HCT116 (cell line): ENCODE measurements at regions not wholly inside any gene's neighbourhood (a gene's known extent, or its start where the extent isn't known, plus 50 kb on each side); places are given as distances from the start of the nearest gene placed in this dataset.

Experiments
- CEBPB ChIP-seq: IDR thresholded peaks from 2 replicates; pipeline ENCODE4 v1.6.1; 2012; ENCODE audit warnings: low read depth
- CTCF ChIP-seq, 3 experiments: fragments of 200-600 bp in 1 of 3; sonication (generic) in 1 of 3; IDR thresholded peaks in 2 of 3; conservative IDR thresholded peaks in 1 of 3; 2 replicates each; pipeline ENCODE4 v1.5.1; 2012 to 2017; ENCODE audit warnings: low read depth in 2 of 3, low read length in 2 of 3, antibody characterized with exemption in 1 of 3, borderline replicate concordance in 1 of 3, control low read depth in 1 of 3, mild to moderate bottlenecking in 1 of 3, mixed read lengths in 1 of 3, mixed run types in 1 of 3, moderate library complexity in 1 of 3; ENCODE audit not compliant: insufficient read depth in 1 of 3
- EGR1 ChIP-seq: IDR thresholded peaks from 2 replicates; pipeline ENCODE4 v1.6.1; 2012; ENCODE audit warnings: low read depth
- EZH2 ChIP-seq: fragments of 200-600 bp; sonication (generic); IDR thresholded peaks from 2 replicates; pipeline ENCODE4 v1.6.1; 2017; ENCODE audit warnings: antibody characterized with exemption, mixed run types
- MAX ChIP-seq: IDR thresholded peaks from 2 replicates; pipeline ENCODE4 v1.6.1; 2012
- POLR2A ChIP-seq: IDR thresholded peaks from 2 replicates; pipeline ENCODE4 v1.7.0; 2011; ENCODE audit warnings: borderline replicate concordance; ENCODE audit not compliant: insufficient read depth, insufficient read length; ENCODE audit errors: extremely low read depth
- POLR2AphosphoS5 ChIP-seq: IDR thresholded peaks from 2 replicates; pipeline ENCODE4 v1.6.1; 2011; ENCODE audit warnings: mild to moderate bottlenecking, low read depth, low read length, moderate library complexity
- SP1 ChIP-seq: IDR thresholded peaks from 2 replicates; pipeline ENCODE4 v1.6.1; 2012; ENCODE audit warnings: low read depth
- YY1 ChIP-seq: IDR thresholded peaks from 2 replicates; pipeline ENCODE4 v1.6.1; 2011; ENCODE audit warnings: low read length, low read depth, moderate library complexity, mild to moderate bottlenecking; ENCODE audit not compliant: insufficient replicate concordance; ENCODE audit errors: extremely low read depth
- ZBTB33 ChIP-seq: IDR thresholded peaks from 2 replicates; pipeline ENCODE4 v1.6.1; 2011; ENCODE audit warnings: mild to moderate bottlenecking, low read length, moderate library complexity; ENCODE audit not compliant: insufficient replicate concordance; ENCODE audit errors: extremely low read depth

GRCh38 chr6:134577998-134578397, 260.1 kb upstream of the SGK1 start:
- TF ChIP-seq CTCF (IDR thresholded peaks at IDR 0.05 in 2 of 3, conservative IDR thresholded peaks at IDR 0.05 in 1 of 3; ENCODE audit: borderline replicate concordance in 1 of 3, insufficient read depth in 1 of 3, low read depth in 2 of 3, low read length in 2 of 3), result 0 out of 6 replicates have a peak, but pooled peaks of 1 of the 3 experiments have one; percentile 26
- TF ChIP-seq ZBTB33, result no peak
- no peak for TF ChIP-seq EGR1
- no peak for TF ChIP-seq SP1
- no peak for TF ChIP-seq CEBPB
- no peak for TF ChIP-seq EZH2
- TF ChIP-seq POLR2A, result no peak
- TF ChIP-seq POLR2AphosphoS5, result no peak
- no peak for TF ChIP-seq MAX
- no peak for TF ChIP-seq YY1
